B cell (primary cell): ENCODE measurements at regions not wholly inside any gene's neighbourhood (a gene's known extent, or its start where the extent isn't known, plus 50 kb on each side); places are given as distances from the start of the nearest gene placed in this dataset.
"Not testable (repeated sequence)": the region's sequence is repeated elsewhere in the genome, so short reads cannot be mapped to it uniquely, and the experiment has no call there.

Source experiments
- ATAC-seq: fragments of 200-7000 bp; cut with Tn5 transposase; one replicate; pipeline ENCODE4 v1.10.0; 2021; ENCODE audit warnings: low read depth, mild to moderate bottlenecking, moderate number of reproducible peaks, moderate library complexity
- CTCF ChIA-PET: fragments of 350-600 bp; sonication (Branson Sonifier 250); formaldehyde crosslinking; loops from one replicate; lab custom pipeline; 2021; ENCODE audit warnings: antibody characterized with exemption, inconsistent platforms; lab: Charles Lee
- POLR2A ChIA-PET: fragments of 350-600 bp; sonication (Branson Sonifier 250); formaldehyde crosslinking; loops from one replicate; lab custom pipeline; 2021; ENCODE audit warnings: antibody characterized with exemption; lab: Charles Lee
- DNase-seq: peaks from one replicate; pipeline ENCODE4 v3.0.0; 2013
- H2AFZ ChIP-seq: 2 replicates; pipeline ENCODE4 v1.6.1; 2012; ENCODE audit warnings: mild to moderate bottlenecking, low read depth, low read length; ENCODE audit not compliant: insufficient read depth, poor library complexity, severe bottlenecking
- H3K27ac ChIP-seq, 2 donors: 1 replicate in 1 of 2; 2 replicates in 1 of 2; pipeline ENCODE4 v1.5.1; 2012 to 2013; ENCODE audit warnings: low read length in 2 of 2, mild to moderate bottlenecking in 2 of 2, moderate library complexity in 1 of 2
- H3K27me3 ChIP-seq, 4 experiments: fragments of 200-600 bp in 1 of 4; sonication (generic) in 1 of 4; replicated peaks in 1 of 4; 1 replicate in 2 of 4; 2 replicates in 2 of 4; pipeline versions ENCODE4 v1.6.1 to v1.7.0; 2013 to 2016; ENCODE audit warnings: low read length in 3 of 4, mild to moderate bottlenecking in 2 of 4, mixed read lengths in 1 of 4, moderate library complexity in 1 of 4; ENCODE audit not compliant: insufficient read depth in 4 of 4, control insufficient read depth in 3 of 4; ENCODE audit errors: control extremely low read depth in 1 of 4
- H3K36me3 ChIP-seq, 2 experiments: replicated peaks in 1 of 2; 1 replicate in 1 of 2; 2 replicates in 1 of 2; pipeline versions ENCODE4 v1.6.1 to v1.7.1; 2013; ENCODE audit warnings: low read length in 1 of 2; ENCODE audit not compliant: insufficient read depth in 2 of 2, control insufficient read depth in 1 of 2; ENCODE audit errors: control extremely low read depth in 1 of 2, extremely low read depth in 1 of 2
- H3K4me1 ChIP-seq, 2 donors: fragments of 200-600 bp in 1 of 2; sonication (generic) in 1 of 2; 1 replicate in 1 of 2; 2 replicates in 1 of 2; pipeline versions ENCODE4 v1.5.1 to v1.6.1; 2013 to 2017; ENCODE audit warnings: low read length in 2 of 2; ENCODE audit not compliant: control insufficient read depth in 2 of 2, insufficient read depth in 2 of 2
- H3K4me2 ChIP-seq: replicated peaks from 2 replicates; pipeline ENCODE3; 2012; ENCODE audit warnings: mild to moderate bottlenecking, low read depth, low read length; ENCODE audit not compliant: poor library complexity, severe bottlenecking
- H3K4me3 ChIP-seq, 5 experiments: fragments of 200-600 bp in 1 of 5; sonication (generic) in 1 of 5; 1 replicate in 3 of 5; 2 replicates in 2 of 5; pipeline versions ENCODE4 v1.5.1 to v1.7.0; 2011 to 2016; ENCODE audit warnings: low read length in 4 of 5, mild to moderate bottlenecking in 4 of 5, low read depth in 2 of 5, control low read depth in 1 of 5, moderate library complexity in 1 of 5; ENCODE audit not compliant: insufficient read depth in 1 of 5; ENCODE audit errors: control extremely low read depth in 1 of 5, extremely low read depth in 1 of 5
- H3K79me2 ChIP-seq: fragments of 200-600 bp; sonication (generic); one replicate; pipeline ENCODE4 v1.6.0; 2016; ENCODE audit warnings: low read length; ENCODE audit not compliant: control insufficient read depth, insufficient read depth
- H3K9ac ChIP-seq: fragments of 200-600 bp; sonication (generic); 2 replicates; pipeline ENCODE4 v1.6.1; 2017; ENCODE audit warnings: mild to moderate bottlenecking, low read length, moderate library complexity
- H3K9me3 ChIP-seq, 3 donors: one replicate each; pipeline versions ENCODE4 v1.6.1 to v1.7.1; 2013; ENCODE audit warnings: low read length in 2 of 3; ENCODE audit not compliant: control insufficient read depth in 2 of 3, insufficient read depth in 1 of 3; ENCODE audit errors: control extremely low read depth in 1 of 3
- H4K20me1 ChIP-seq: 2 replicates; pipeline ENCODE4 v1.6.0; 2012; ENCODE audit warnings: mild to moderate bottlenecking, low read length; ENCODE audit not compliant: insufficient read depth, control insufficient read depth, poor library complexity, severe bottlenecking
- H3K27ac Mint-ChIP-seq: one replicate; pipeline ENCODE4 v1.8.0; 2021; ENCODE audit warnings: mixed read lengths
- H3K27me3 Mint-ChIP-seq: one replicate; pipeline ENCODE4 v1.8.0; 2021; ENCODE audit warnings: mixed read lengths
- H3K4me1 Mint-ChIP-seq: one replicate; pipeline ENCODE4 v1.8.0; 2021; ENCODE audit warnings: mixed read lengths
- H3K4me3 Mint-ChIP-seq: one replicate; pipeline ENCODE4 v1.8.0; 2021; ENCODE audit warnings: mixed read lengths
- H3K9me3 Mint-ChIP-seq: one replicate; pipeline ENCODE4 v1.8.0; 2022; ENCODE audit warnings: mixed read lengths; ENCODE audit not compliant: insufficient read depth
- CTCF ChIP-seq: fragments of 200-600 bp; IDR thresholded peaks from one replicate; pipeline ENCODE4 v1.8.0; 2022; ENCODE audit warnings: antibody characterized with exemption, mild to moderate bottlenecking
- EZH2 ChIP-seq: IDR thresholded peaks from 2 replicates; pipeline ENCODE4 v1.6.1; 2012; ENCODE audit warnings: borderline replicate concordance, low read depth, mild to moderate bottlenecking, moderate library complexity, low read length; ENCODE audit not compliant: insufficient read depth, poor library complexity, severe bottlenecking
- WGBS: methylation state at CpG from one replicate; pipeline ENCODE4 v1.1.5; 2013; ENCODE audit warnings: missing lambda C conversion rate; ENCODE audit not compliant: insufficient coverage; 5-methylcytosine and 5-hydroxymethylcytosine counted together
- intact Hi-C: fragments of 100-400 bp; cut with micrococcal nuclease; formaldehyde crosslinking; loops from one replicate; pipeline ENCODE4 v1.10.0; 2022

DNA sequence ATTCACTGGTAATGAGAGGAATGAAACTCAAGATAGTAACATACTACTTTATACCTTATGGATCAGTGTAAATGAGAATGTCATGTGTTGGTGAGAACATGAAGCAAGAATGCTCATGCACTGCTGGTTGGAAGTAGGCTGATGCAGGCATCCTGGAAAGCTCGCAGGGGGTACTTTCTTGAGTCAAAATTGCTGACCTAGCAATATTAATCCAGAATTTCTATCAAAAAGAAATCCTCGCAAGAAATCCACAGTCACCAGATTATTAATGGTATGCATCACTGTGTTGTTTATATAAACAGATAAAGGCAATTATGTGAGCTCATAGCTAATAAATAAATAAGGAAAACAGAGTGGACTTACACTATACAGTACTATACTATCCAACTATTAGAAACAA, 713.7 kb upstream of the PKDCC start:
- Histone ChIP-seq H4K20me1 (no peaks in the 10 kb centered on the region), H3K27me3 (no peaks in the 10 kb centered on the region), H3K4me1 (no peaks in the 10 kb centered on the region), H3K9me3 (no peaks in the 10 kb centered on the region), H2AFZ (no peak overlapping the region), H3K9ac (no peak overlapping the region), H3K36me3 (no peaks in the 10 kb centered on the region), H3K4me3 (no peak overlapping the region), H3K27ac (no peak overlapping the region), H3K4me2 (no peak overlapping the region), H3K79me2 (no peaks in the 10 kb centered on the region)
- no CpG with 5 or more reads among the region's 2 CpGs for WGBS
- intact Hi-C loops: no loop called here
- CTCF ChIA-PET: no interaction called here
- Mint-ChIP-seq H3K4me1 (no peaks in the 10 kb centered on the region), H3K27ac (no peak overlapping the region), H3K4me3 (no peak overlapping the region), H3K27me3 (no peaks in the 10 kb centered on the region), H3K9me3 (peaks cover 4% of the 10 kb centered on the region)
- DNase-seq (no peak), ATAC-seq (no peak)
- TF ChIP-seq CTCF (no peak), EZH2 (no peak)
- POLR2A ChIA-PET: no interaction called here

GRCh38 chr2:41335573-41335972, 712.2 kb upstream of the PKDCC start:
- H3K9me3 Mint-ChIP-seq, H2AFZ ChIP-seq, H3K4me3 Mint-ChIP-seq, H3K4me1 ChIP-seq, ATAC-seq, H3K27me3 ChIP-seq, H3K27me3 Mint-ChIP-seq, H3K4me1 Mint-ChIP-seq, intact Hi-C loops, H3K79me2 ChIP-seq, CTCF ChIA-PET, H4K20me1 ChIP-seq, H3K27ac ChIP-seq, H3K36me3 ChIP-seq, H3K4me3 ChIP-seq, H3K9ac ChIP-seq, H3K27ac Mint-ChIP-seq, POLR2A ChIA-PET, H3K9me3 ChIP-seq, H3K4me2 ChIP-seq, DNase-seq: not testable (repeated sequence)
- 97% methylated on average over 18 of the region's 31 CpGs for WGBS
